Left cardiac atrium (tissue), 4 donors: ENCODE measurements at regions not wholly inside any gene's neighbourhood (a gene's known extent, or its start where the extent isn't known, plus 50 kb on each side); places are given as distances from the start of the nearest gene placed in this dataset.
"Not testable (repeated sequence)": the region's sequence is repeated elsewhere in the genome, so short reads cannot be mapped to it uniquely, and the experiment has no call there.

ENCODE experiments used
- ATAC-seq, 2 donors: fragments of 200-7000 bp; cut with Tn5 transposase; one replicate each; pipeline ENCODE4 v1.9.1; 2020; ENCODE audit warnings: mild to moderate bottlenecking in 2 of 2, moderate library complexity in 2 of 2
- DNase-seq: peaks from one replicate; pipeline ENCODE4 v3.0.0-alpha.2; 2020
- intact Hi-C, 2 donors: fragments of 100-400 bp; cut with DNase I; formaldehyde crosslinking; loops; one replicate each; pipeline versions ENCODE4 v1.14.1 to v1.15.1; 2022 to 2023
- donor health status: DM: no; HTN: yes; CAD: no.
- donor health status: DM: no; HTN: yes; CAD: no; lungs with severe emphysema.
- donor health status: DM: yes; HTN: yes; CAD: no.
- donor health status: Dilated cardiomyopathy.

GRCh38 chr5:105158526-105158925, 1595.9 kb upstream of the NUDT12 start:
- intact Hi-C loops: no loop called here
- DNase-seq (no peak), ATAC-seq (no peak)

- ATAC-seq (no peak), DNase-seq (no peak)
- intact Hi-C loops: no loop called here
Observed at GRCh38 chr5:105150323-105150722, 1587.7 kb upstream of the NUDT12 start.

GRCh38 chr5:105146867-105147266, 1584.3 kb upstream of the NUDT12 start:
- intact Hi-C loops: no loop called here
- ATAC-seq (no peak), DNase-seq (no peak)

GRCh38 chr5:105145152-105145551, 1582.6 kb upstream of the NUDT12 start:
- intact Hi-C loops: no loop called here
- ATAC-seq: no peak
- no peak for DNase-seq

GRCh38 chr5:105134328-105134727, 1571.7 kb upstream of the NUDT12 start:
- DNase-seq (no peak), ATAC-seq (no peak)
- intact Hi-C loops: no loop called here

GRCh38 chr5:105133087-105133486, 1570.5 kb upstream of the NUDT12 start:
- ATAC-seq: no peak
- intact Hi-C loops: no loop called here
- no peak for DNase-seq

GRCh38 chr5:105132581-105132980, 1570.0 kb upstream of the NUDT12 start:
- no peak for ATAC-seq
- intact Hi-C loops: no loop called here

GRCh38 chr5:105131045-105131444, 1568.5 kb upstream of the NUDT12 start:
- intact Hi-C loops: no loop called here
- ATAC-seq (no peak), DNase-seq (no peak)

More at GRCh38 chr5:105132581-105132980, 1570.0 kb upstream of the NUDT12 start:
- no peak for DNase-seq

- no peak for DNase-seq
- ATAC-seq: no peak
- intact Hi-C loops: no loop called here
Observed at GRCh38 chr5:105101577-105101976, 1539.0 kb upstream of the NUDT12 start.

GRCh38 chr5:105088961-105089360, 1526.4 kb upstream of the NUDT12 start:
- DNase-seq (no peak), ATAC-seq (no peak)
- intact Hi-C loops: no loop called here

GRCh38 chr5:105088102-105088501, 1525.5 kb upstream of the NUDT12 start:
- no peak for DNase-seq
- intact Hi-C loops: no loop called here
- ATAC-seq: no peak

GRCh38 chr5:105057893-105058292, 1495.3 kb upstream of the NUDT12 start:
- intact Hi-C loops: no loop called here
- ATAC-seq (no peak), DNase-seq (no peak)

GRCh38 chr5:105057001-105057436, 1494.4 kb upstream of the NUDT12 start:
- ATAC-seq (no peak), DNase-seq (no peak)
- intact Hi-C loops: no loop called here

GRCh38 chr5:105054406-105054805, 1491.8 kb upstream of the NUDT12 start:
- DNase-seq (no peak), ATAC-seq (no peak)
- intact Hi-C loops: no loop called here

- intact Hi-C loops: no loop called here
- ATAC-seq (no peak), DNase-seq (no peak)
Observed at GRCh38 chr5:105042623-105043022, 1480.0 kb upstream of the NUDT12 start.

- intact Hi-C loops, ATAC-seq, DNase-seq: not testable (repeated sequence)
Observed at GRCh38 chr5:105036814-105037213, 1474.2 kb upstream of the NUDT12 start.

GRCh38 chr5:105034401-105034763, 1471.8 kb upstream of the NUDT12 start:
- no peak for ATAC-seq

GRCh38 chr5:105033637-105034400, 1471.2 kb upstream of the NUDT12 start:
- no peak for DNase-seq
- intact Hi-C loops: no loop called here
- no peak for ATAC-seq

More at GRCh38 chr5:105034401-105034763, 1471.8 kb upstream of the NUDT12 start:
- intact Hi-C loops: no loop called here
- DNase-seq: no peak

- ATAC-seq (no peak), DNase-seq (no peak)
- intact Hi-C loops: no loop called here
Observed at GRCh38 chr5:105032917-105033316, 1470.3 kb upstream of the NUDT12 start.

GRCh38 chr5:105030153-105030552, 1467.6 kb upstream of the NUDT12 start:
- ATAC-seq (no peak), DNase-seq (no peak)
- intact Hi-C loops: no loop called here

- DNase-seq (no peak), ATAC-seq (no peak)
- intact Hi-C loops: no loop called here
Observed at GRCh38 chr5:105015098-105015497, 1452.5 kb upstream of the NUDT12 start.
